ENCODE measurements at regions not wholly inside any gene's neighbourhood (a gene's known extent, or its start where the extent isn't known, plus 50 kb on each side); places are given as distances from the start of the nearest gene placed in this dataset.

DNA sequence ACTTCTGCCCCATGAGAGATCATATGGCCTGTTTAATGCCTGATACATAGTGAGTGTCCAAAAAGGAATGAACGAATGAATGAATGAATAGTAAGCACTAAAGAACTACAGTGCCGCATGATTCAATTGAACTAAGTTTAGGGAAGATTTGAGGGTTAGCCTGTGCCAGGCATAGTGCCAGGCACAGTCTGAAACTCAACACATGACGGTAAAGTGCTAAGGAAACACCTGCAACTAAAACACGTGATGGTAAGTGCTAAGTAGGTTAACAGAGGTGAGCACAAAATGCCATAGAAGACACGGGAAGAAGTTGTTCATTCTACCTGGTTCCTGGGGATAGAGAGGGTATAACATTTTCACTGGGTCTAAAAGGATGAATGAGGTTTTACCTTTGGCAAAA, 93.5 kb upstream of the DBX1 start (continued):
- TF ChIP-seq, protein P1, sequence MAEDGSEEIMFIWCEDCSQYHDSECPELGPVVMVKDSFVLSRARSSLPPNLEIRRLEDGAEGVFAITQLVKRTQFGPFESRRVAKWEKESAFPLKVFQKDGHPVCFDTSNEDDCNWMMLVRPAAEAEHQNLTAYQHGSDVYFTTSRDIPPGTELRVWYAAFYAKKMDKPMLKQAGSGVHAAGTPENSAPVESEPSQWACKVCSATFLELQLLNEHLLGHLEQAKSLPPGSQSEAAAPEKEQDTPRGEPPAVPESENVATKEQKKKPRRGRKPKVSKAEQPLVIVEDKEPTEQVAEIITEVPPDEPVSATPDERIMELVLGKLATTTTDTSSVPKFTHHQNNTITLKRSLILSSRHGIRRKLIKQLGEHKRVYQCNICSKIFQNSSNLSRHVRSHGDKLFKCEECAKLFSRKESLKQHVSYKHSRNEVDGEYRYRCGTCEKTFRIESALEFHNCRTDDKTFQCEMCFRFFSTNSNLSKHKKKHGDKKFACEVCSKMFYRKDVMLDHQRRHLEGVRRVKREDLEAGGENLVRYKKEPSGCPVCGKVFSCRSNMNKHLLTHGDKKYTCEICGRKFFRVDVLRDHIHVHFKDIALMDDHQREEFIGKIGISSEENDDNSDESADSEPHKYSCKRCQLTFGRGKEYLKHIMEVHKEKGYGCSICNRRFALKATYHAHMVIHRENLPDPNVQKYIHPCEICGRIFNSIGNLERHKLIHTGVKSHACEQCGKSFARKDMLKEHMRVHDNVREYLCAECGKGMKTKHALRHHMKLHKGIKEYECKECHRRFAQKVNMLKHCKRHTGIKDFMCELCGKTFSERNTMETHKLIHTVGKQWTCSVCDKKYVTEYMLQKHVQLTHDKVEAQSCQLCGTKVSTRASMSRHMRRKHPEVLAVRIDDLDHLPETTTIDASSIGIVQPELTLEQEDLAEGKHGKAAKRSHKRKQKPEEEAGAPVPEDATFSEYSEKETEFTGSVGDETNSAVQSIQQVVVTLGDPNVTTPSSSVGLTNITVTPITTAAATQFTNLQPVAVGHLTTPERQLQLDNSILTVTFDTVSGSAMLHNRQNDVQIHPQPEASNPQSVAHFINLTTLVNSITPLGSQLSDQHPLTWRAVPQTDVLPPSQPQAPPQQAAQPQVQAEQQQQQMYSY (CRISPR knock-in tag; IDR thresholded peaks at IDR 0.05): no peak
- TF ChIP-seq, protein P2, sequence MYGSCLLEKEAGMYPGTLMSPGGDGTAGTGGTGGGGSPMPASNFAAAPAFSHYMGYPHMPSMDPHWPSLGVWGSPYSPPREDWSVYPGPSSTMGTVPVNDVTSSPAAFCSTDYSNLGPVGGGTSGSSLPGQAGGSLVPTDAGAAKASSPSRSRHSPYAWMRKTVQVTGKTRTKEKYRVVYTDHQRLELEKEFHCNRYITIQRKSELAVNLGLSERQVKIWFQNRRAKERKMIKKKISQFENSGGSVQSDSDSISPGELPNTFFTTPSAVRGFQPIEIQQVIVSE (CRISPR knock-in tag; IDR thresholded peaks at IDR 0.05; ENCODE audit: borderline replicate concordance): no peak
- TF ChIP-seq EMX1 (CRISPR knock-in tag; IDR thresholded peaks at IDR 0.05) (no peak), SMAD4 (CRISPR knock-in tag; IDR thresholded peaks at IDR 0.05) (no peak), ESRRA (CRISPR knock-in tag; IDR thresholded peaks at IDR 0.05; ENCODE audit: borderline replicate concordance) (no peak), JAZF1 (CRISPR knock-in tag; IDR thresholded peaks at IDR 0.05) (no peak), NR1H2 (CRISPR knock-in tag; IDR thresholded peaks at IDR 0.05) (no peak), FOXJ3 (CRISPR knock-in tag; IDR thresholded peaks at IDR 0.05; ENCODE audit: borderline replicate concordance) (no peak), MXD4 (CRISPR knock-in tag; IDR thresholded peaks at IDR 0.05; ENCODE audit: borderline replicate concordance) (no peak)
- TF ChIP-seq, protein P3, sequence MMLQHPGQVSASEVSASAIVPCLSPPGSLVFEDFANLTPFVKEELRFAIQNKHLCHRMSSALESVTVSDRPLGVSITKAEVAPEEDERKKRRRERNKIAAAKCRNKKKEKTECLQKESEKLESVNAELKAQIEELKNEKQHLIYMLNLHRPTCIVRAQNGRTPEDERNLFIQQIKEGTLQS (CRISPR knock-in tag; conservative IDR thresholded peaks at IDR 0.05): no peak
- TF ChIP-seq, protein P4, sequence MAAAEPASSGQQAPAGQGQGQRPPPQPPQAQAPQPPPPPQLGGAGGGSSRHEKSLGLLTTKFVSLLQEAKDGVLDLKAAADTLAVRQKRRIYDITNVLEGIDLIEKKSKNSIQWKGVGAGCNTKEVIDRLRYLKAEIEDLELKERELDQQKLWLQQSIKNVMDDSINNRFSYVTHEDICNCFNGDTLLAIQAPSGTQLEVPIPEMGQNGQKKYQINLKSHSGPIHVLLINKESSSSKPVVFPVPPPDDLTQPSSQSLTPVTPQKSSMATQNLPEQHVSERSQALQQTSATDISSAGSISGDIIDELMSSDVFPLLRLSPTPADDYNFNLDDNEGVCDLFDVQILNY (CRISPR knock-in tag; IDR thresholded peaks at IDR 0.05): no peak

DNA sequence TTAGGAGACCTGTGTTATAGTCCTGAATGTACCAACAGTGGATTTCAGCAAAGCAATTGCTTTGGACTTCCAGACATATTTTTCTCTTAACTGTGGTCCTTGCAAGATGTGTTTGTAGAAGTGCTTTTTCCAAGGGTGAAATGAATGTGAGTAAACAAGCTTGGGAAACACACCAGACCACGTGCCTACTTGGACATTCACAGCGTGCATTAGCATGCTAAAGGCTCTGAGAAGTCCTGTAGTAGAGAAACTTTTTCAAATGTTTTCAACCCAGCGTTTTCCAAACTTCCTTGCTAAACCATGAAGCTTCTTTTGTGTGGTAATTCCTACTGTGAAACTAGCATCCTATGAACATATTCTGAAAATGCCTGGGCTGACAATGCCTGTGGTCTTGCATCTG, 91.2 kb upstream of the DBX1 start:
- H3K9me3 Mint-ChIP-seq: no peaks in the 10 kb centered on the region
- H3K4me1 Mint-ChIP-seq: peaks cover 33% of the 10 kb centered on the region
- H3K4me3 Mint-ChIP-seq: no peak overlapping the region
- peaks cover 55% of the 10 kb centered on the region for H3K27me3 Mint-ChIP-seq (ENCODE audit: low read depth)
- ATAC-seq (no peak), DNase-seq (ENCODE audit: low spot score) (no peak)
- H3K27ac Mint-ChIP-seq: no peak overlapping the region
- ChIA-PET CTCF (interaction anchor here (1.2 to 1.5 kb wide), 2 partner anchors 103 to 119 kb away, joined by 3 to 4 read pairs; no protein-coding TSS in a partner anchor), POLR2A (no interaction called here)
- no peaks in the 10 kb centered on the region for H3K36me3 Mint-ChIP-seq
- TF ChIP-seq ZNF671 (CRISPR knock-in tag; IDR thresholded peaks at IDR 0.05) (no peak), MXD4 (CRISPR knock-in tag; IDR thresholded peaks at IDR 0.05; ENCODE audit: borderline replicate concordance) (no peak), FOXP1 (CRISPR knock-in tag; IDR thresholded peaks at IDR 0.05; ENCODE audit: borderline replicate concordance) (no peak), ZNF416 (CRISPR knock-in tag; IDR thresholded peaks at IDR 0.05) (no peak), ZNF263 (CRISPR knock-in tag; IDR thresholded peaks at IDR 0.05; ENCODE audit: low read depth) (no peak)
- TF ChIP-seq, protein P5, sequence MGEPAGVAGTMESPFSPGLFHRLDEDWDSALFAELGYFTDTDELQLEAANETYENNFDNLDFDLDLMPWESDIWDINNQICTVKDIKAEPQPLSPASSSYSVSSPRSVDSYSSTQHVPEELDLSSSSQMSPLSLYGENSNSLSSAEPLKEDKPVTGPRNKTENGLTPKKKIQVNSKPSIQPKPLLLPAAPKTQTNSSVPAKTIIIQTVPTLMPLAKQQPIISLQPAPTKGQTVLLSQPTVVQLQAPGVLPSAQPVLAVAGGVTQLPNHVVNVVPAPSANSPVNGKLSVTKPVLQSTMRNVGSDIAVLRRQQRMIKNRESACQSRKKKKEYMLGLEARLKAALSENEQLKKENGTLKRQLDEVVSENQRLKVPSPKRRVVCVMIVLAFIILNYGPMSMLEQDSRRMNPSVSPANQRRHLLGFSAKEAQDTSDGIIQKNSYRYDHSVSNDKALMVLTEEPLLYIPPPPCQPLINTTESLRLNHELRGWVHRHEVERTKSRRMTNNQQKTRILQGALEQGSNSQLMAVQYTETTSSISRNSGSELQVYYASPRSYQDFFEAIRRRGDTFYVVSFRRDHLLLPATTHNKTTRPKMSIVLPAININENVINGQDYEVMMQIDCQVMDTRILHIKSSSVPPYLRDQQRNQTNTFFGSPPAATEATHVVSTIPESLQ (CRISPR knock-in tag; IDR thresholded peaks at IDR 0.05): no peak
- TF ChIP-seq, protein P6, sequence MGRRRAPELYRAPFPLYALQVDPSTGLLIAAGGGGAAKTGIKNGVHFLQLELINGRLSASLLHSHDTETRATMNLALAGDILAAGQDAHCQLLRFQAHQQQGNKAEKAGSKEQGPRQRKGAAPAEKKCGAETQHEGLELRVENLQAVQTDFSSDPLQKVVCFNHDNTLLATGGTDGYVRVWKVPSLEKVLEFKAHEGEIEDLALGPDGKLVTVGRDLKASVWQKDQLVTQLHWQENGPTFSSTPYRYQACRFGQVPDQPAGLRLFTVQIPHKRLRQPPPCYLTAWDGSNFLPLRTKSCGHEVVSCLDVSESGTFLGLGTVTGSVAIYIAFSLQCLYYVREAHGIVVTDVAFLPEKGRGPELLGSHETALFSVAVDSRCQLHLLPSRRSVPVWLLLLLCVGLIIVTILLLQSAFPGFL (CRISPR knock-in tag; IDR thresholded peaks at IDR 0.05; ENCODE audit: borderline replicate concordance): no peak
- TF ChIP-seq, protein P2 (CRISPR knock-in tag; IDR thresholded peaks at IDR 0.05; ENCODE audit: borderline replicate concordance): no peak

Data from WTC11 (cell line).